Skeletal muscle satellite cell (primary cell): ENCODE measurements at regions not wholly inside any gene's neighbourhood (a gene's known extent, or its start where the extent isn't known, plus 50 kb on each side); places are given as distances from the start of the nearest gene placed in this dataset.
"Not testable (repeated sequence)": the region's sequence is repeated elsewhere in the genome, so short reads cannot be mapped to it uniquely, and the experiment has no call there.

Experiments
- H3K27me3 ChIP-seq: 2 replicates; pipeline ENCODE4 v1.7.0; 2013; ENCODE audit warnings: low read length; ENCODE audit not compliant: control insufficient read depth, insufficient read depth
- H3K36me3 ChIP-seq: 2 replicates; pipeline ENCODE4 v1.7.0; 2013; ENCODE audit warnings: mild to moderate bottlenecking, control low read depth, low read length; ENCODE audit not compliant: insufficient read depth
- H3K4me1 ChIP-seq: 2 replicates; pipeline ENCODE4 v1.7.0; 2013; ENCODE audit warnings: low read length; ENCODE audit not compliant: control insufficient read depth, insufficient read depth
- H3K4me2 ChIP-seq: 2 replicates; pipeline ENCODE4 v1.7.0; 2013; ENCODE audit warnings: mild to moderate bottlenecking, low read length
- H3K4me3 ChIP-seq: 2 replicates; pipeline ENCODE4 v1.7.0; 2013; ENCODE audit warnings: low read length
- H3K9ac ChIP-seq: 2 replicates; pipeline ENCODE4 v1.7.0; 2013; ENCODE audit warnings: mild to moderate bottlenecking, low read depth, low read length, moderate library complexity
- H3K9me3 ChIP-seq: replicated peaks from 2 replicates; pipeline ENCODE4 v1.7.0; 2013; ENCODE audit warnings: mild to moderate bottlenecking, control low read depth, low read length

DNA sequence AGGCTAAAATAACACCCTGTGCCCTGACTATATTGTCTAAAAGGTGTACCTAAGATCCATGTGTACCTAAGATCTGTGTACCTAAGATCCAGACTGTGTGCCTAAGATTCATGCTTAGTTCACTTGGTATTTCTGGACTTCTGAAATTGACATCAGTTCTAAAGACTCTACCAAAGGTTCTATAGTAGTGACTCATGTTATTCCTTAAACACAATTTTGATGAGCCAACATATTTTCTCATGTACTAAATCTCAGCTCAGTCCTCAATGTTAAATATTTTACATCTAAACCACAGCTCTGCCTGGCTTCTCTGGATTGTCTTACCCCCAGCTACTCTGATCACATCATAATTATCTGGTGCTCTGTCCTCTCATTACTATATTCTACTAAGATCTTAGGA is 802.3 kb upstream of the SORCS1 start:
- Histone ChIP-seq H3K9ac (no peak overlapping the region), H3K36me3 (no peaks in the 10 kb centered on the region), H3K9me3 (peaks cover 3% of the 10 kb centered on the region), H3K4me1 (peaks cover 9% of the 10 kb centered on the region), H3K4me3 (no peak overlapping the region), H3K27me3 (no peaks in the 10 kb centered on the region), H3K4me2 (no peak overlapping the region)

DNA sequence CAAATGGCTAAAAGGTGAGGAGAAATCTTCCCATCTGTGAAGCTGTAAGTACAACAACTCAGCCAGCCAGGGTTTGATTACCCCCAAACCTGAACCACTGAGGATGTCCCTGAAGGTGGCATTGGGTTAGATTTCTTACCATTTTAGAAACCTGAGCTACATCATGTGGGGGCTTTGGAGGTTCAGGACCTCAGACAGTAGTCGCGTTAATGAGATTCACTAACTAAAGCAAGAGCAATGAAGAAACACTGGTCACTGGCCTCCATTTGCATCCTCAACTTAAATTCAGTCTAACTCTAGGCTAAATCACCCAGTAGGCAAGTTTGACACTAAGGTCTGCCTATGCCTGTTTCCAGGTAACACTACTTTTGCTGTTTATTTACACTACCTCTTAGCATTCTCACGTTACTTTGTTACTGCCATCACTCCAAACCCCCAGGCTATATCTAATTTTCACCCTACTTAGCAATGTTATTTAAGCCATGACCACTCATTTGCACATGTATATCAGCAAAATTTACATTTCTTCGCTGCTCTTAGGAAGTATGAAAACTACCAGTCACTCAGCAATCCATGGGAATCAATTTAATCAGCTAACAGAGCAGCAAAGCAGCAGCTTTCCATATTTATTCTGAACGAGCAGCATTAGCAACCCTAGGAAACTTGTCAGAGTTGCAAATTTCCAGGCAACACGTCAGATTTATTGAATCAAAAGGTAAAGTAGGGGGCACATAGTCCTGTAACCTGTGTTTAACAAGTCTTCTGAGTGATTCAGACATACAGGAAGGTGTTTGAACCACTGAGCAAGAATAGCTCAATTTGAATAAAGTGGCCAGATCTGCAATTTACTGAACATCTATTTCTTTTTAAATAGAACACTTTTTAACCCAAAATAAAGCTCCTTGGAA is 788.4 kb upstream of the SORCS1 start:
- Histone ChIP-seq H3K4me1 (no peaks in the 10 kb centered on the region), H3K27me3 (no peaks in the 10 kb centered on the region), H3K9ac (no peak overlapping the region), H3K36me3 (no peaks in the 10 kb centered on the region), H3K4me3 (no peak overlapping the region), H3K9me3 (no peaks in the 10 kb centered on the region), H3K4me2 (no peak overlapping the region)

DNA sequence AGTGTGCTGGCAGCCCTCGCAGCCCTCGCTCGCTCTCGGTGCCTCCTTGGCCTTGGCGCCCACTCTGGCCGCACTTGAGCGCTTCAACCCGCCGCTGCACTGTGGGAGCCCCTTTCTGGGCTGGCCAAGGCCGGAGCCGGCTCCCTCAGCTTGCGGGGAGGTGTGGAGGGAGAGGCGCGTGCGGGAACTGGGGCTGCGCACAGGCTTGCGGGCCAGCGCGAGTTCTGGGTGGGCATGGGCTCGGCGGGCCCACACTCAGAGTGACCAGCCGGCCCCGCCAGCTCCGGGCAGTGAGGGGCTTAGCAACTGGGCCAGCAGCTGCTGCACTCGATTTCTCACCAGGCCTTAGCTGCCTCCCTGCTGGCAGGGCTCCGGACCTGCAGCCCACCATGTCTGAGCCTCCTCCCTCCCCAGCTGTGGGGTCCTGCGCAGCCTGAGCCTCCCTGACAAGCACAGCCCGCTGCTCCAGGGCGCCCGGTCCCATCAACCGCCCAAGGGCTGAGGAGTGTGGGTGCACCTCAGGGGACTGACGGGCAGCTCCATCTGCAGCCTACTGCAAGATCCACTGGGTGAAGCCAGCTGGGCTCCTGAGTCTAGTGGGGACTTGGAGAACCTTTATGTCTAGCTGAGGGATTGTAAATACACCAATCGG is 786.0 kb upstream of the SORCS1 start:
- H3K36me3 ChIP-seq, H3K9ac ChIP-seq, H3K4me3 ChIP-seq, H3K4me2 ChIP-seq, H3K4me1 ChIP-seq, H3K27me3 ChIP-seq, H3K9me3 ChIP-seq: not testable (repeated sequence)

DNA sequence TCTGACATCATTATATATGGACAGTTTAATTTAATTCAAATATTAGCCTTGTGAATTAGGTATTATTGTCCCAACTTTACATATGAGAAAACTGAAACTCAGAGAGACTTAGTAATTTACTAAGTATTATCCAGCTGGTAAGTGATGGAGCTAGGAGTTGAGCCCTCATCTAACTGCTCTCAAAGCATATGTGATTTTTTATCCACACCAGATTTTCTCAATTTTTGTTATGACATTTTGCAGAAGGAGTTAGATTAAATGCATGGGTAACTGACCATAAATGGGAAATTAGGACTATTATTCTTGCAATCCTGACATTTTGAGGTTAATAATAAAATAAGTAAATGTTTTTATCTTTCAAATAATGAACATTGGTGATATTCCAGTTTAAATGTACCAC is 778.3 kb upstream of the SORCS1 start:
- Histone ChIP-seq H3K9me3 (no peaks in the 10 kb centered on the region), H3K4me1 (no peaks in the 10 kb centered on the region), H3K27me3 (no peaks in the 10 kb centered on the region), H3K4me3 (no peak overlapping the region), H3K4me2 (no peak overlapping the region), H3K9ac (no peak overlapping the region), H3K36me3 (no peaks in the 10 kb centered on the region)

DNA sequence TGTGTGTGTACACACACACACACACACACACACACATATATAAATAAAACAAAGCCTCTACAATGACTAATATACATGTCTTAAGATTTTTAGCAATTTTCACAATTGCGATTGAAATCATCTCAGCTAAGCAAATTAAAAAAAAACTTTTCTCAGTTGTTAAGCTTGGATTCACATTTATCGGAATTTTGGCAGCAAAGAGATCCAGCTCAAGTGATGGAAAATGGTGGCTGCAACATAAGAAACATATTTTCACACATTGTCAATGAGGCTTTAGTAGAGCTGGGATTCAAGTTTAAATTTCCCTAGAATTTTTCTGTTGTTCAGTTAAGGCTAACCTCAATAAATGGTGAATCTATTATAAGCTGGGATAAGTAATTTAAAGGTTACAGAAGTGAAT is 768.6 kb upstream of the SORCS1 start:
- Histone ChIP-seq H3K4me2 (no peak overlapping the region), H3K4me1 (no peaks in the 10 kb centered on the region), H3K36me3 (no peaks in the 10 kb centered on the region), H3K9ac (no peak overlapping the region), H3K4me3 (no peak overlapping the region), H3K9me3 (no peaks in the 10 kb centered on the region), H3K27me3 (no peaks in the 10 kb centered on the region)

DNA sequence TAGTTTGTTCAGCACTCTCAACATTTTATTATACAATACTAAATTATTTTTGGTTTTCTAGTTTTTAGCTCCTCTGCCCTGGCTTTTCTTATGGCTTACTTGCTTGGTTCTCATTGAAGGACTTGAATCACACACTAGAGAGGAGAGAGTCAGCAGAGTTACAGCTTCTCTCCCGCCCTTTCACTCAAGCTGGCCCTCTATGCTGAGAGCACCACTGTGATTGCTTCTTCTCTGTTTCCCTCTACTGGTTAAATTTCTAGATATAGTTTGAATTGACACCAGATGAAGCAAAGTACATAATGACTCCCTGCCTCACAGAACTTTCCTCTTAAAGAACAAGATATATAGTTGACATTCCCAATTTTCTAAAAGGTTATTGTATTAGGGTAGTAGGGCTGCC is 767.3 kb upstream of the SORCS1 start:
- Histone ChIP-seq H3K4me2 (no peak overlapping the region), H3K36me3 (no peaks in the 10 kb centered on the region), H3K4me1 (no peaks in the 10 kb centered on the region), H3K4me3 (no peak overlapping the region), H3K27me3 (no peaks in the 10 kb centered on the region), H3K9ac (no peak overlapping the region), H3K9me3 (no peaks in the 10 kb centered on the region)

DNA sequence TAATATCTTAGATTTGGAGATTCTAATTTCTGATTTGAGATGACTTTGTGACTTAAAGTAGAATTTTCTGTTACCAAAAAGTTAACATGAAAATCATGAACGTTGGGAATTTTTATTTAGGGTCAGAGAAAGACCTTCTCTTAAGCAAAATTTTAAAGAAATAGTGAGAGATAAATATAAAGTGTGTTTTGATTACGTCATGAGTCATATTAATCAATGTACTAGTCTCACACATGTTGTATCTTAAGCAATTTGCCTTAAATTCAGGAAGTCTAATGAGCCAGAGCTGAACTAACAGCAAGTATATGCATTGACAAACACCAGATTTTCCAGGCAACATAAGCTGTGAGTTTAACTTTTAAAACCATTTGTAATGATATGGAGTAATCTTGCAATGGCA is 765.5 kb upstream of the SORCS1 start:
- Histone ChIP-seq H3K27me3 (no peaks in the 10 kb centered on the region), H3K9me3 (no peaks in the 10 kb centered on the region)

DNA sequence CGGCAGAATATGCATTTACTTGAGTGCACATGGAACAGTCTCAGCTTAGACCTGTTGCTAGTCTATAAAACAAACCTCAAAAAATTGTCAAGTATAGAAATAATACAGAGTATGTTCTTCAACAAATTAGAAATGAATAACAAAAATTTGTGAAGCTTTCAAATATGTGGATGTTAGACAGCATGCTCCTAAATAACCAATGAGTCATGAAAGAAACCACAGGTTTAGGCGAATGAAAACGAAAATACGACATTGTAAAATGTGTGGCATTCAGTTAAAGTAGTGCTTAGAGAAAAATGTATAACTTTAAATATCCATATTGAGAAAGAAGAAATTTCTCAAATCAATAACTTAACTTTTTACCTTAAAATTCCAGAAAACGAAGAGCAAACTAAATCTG is 760.0 kb upstream of the SORCS1 start:
- no peaks in the 10 kb centered on the region for H3K36me3 ChIP-seq
- no peak overlapping the region for H3K4me3 ChIP-seq
- H3K4me2 ChIP-seq, result no peak overlapping the region
- no peaks in the 10 kb centered on the region for H3K4me1 ChIP-seq
- no peak overlapping the region for H3K9ac ChIP-seq
- H3K9me3 ChIP-seq, result no peaks in the 10 kb centered on the region
- H3K27me3 ChIP-seq, result no peaks in the 10 kb centered on the region

More for the DNA sequence above, 765.5 kb upstream of the SORCS1 start:
- H3K9ac ChIP-seq, result no peak overlapping the region
- no peak overlapping the region for H3K4me2 ChIP-seq
- no peak overlapping the region for H3K4me3 ChIP-seq
- no peaks in the 10 kb centered on the region for H3K4me1 ChIP-seq
- no peaks in the 10 kb centered on the region for H3K36me3 ChIP-seq

DNA sequence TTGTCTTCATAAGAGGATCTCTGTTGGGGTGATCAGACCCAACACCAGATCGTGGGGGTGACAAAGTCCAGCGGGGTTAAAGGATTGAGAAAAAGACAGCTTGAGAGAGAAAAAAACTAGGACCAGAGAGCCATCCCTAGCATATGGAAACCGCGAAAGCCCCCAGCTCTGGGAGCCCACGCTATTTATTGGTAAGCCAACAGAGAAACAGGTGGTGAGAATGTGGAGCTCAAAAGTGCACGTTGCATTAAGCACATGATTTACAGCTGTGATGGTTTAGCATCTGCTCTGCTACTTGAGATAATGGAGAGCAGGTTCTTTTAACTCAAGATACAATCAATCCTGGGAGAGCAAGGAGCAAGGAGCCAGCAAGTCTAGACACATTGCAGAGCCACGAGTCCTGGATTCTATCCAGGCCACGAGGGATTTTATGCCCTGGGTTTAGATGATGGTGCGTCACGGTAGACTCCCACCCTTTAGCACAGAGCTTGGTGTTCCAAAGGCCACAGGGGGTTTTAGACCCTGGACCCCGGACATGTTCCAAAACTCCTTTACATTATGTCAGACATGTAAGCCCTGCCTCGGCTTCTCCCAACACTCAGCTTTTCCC is 755.2 kb upstream of the SORCS1 start:
- Histone ChIP-seq H3K9me3 (no peaks in the 10 kb centered on the region), H3K4me1 (no peaks in the 10 kb centered on the region), H3K36me3 (no peaks in the 10 kb centered on the region), H3K9ac (no peak overlapping the region), H3K4me3 (no peak overlapping the region), H3K27me3 (no peaks in the 10 kb centered on the region), H3K4me2 (no peak overlapping the region)

DNA sequence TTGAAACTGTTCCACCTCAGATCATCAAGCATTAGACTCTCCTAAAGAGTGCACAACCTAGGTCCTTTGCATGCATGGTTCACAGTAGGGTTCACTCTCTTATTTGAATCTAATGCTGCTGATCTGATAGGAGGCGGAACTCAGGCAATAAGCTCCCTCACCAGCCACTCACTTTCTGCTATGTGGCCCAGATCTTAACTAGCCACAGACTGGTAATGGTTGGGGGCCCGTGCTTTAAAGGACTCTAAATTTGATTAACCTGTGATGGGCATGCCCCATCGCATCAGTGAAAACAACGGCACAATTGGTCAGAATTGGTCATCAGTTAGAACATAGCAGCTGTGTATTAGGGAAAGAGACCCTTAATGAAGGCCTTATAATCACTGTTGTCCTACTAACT is 753.7 kb upstream of the SORCS1 start:
- Histone ChIP-seq H3K36me3 (no peaks in the 10 kb centered on the region), H3K9me3 (no peaks in the 10 kb centered on the region), H3K4me1 (no peaks in the 10 kb centered on the region), H3K27me3 (peaks cover 5% of the 10 kb centered on the region), H3K9ac (no peak overlapping the region), H3K4me2 (no peak overlapping the region), H3K4me3 (no peak overlapping the region)

DNA sequence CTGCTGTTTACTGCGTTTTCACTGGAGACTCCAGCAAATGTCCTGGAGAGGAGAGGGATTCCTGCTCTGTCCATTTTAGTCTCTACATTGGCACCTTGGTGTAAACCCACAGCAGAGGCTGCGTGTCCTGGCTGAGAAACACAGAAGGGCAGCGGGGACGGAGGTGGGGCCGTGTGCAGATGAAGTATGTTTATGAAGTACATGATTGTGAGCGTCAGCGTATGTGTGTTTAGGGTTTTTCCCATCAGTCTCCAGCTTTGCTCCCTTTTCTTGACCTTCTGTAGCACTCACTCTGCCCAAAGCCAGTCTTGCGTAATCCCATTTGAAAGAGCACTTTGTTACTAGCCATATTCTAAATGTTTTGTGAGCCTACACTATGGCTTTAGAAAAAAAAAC is 750.7 kb upstream of the SORCS1 start:
- H3K4me2 ChIP-seq, result peak overlapping the region; percentile 53
- H3K4me1 ChIP-seq, result no peaks in the 10 kb centered on the region
- peaks cover 5% of the 10 kb centered on the region for H3K27me3 ChIP-seq
- no peaks in the 10 kb centered on the region for H3K36me3 ChIP-seq
- H3K9me3 ChIP-seq, result no peaks in the 10 kb centered on the region
- peak overlapping the region; percentile 4 for H3K4me3 ChIP-seq
- no peak overlapping the region for H3K9ac ChIP-seq
